CD4-positive, alpha-beta memory T cell (primary cell): ENCODE measurements at regions not wholly inside any gene's neighbourhood (a gene's known extent, or its start where the extent isn't known, plus 50 kb on each side); places are given as distances from the start of the nearest gene placed in this dataset.

Experiments
- CTCF ChIA-PET: fragments of 350-600 bp; sonication (Branson Sonifier 250); formaldehyde crosslinking; loops from one replicate; lab custom pipeline; 2021; ENCODE audit warnings: inconsistent platforms; ENCODE audit not compliant: partially characterized antibody; lab: Charles Lee
- POLR2A ChIA-PET: fragments of 350-600 bp; sonication (Branson Sonifier 250); formaldehyde crosslinking; loops from one replicate; lab custom pipeline; 2021; ENCODE audit not compliant: partially characterized antibody; lab: Charles Lee
- DNase-seq, 5 donors: peaks; one replicate each; pipeline versions ENCODE4 v3.0.0 to v3.0.0-alpha.2; 2020 to 2022; ENCODE audit warnings: mixed read lengths in 1 of 5
- H3K27ac ChIP-seq: one replicate; pipeline ENCODE4 v1.7.0; 2013; ENCODE audit warnings: low read depth, low read length
- H3K27me3 ChIP-seq: 2 replicates; pipeline ENCODE4 v1.7.0; 2013; ENCODE audit warnings: mild to moderate bottlenecking, low read length, moderate library complexity; ENCODE audit not compliant: insufficient read depth
- H3K36me3 ChIP-seq: 2 replicates; pipeline ENCODE4 v1.7.0; 2013; ENCODE audit warnings: mild to moderate bottlenecking, low read length, moderate library complexity; ENCODE audit not compliant: insufficient read depth
- H3K4me1 ChIP-seq: 2 replicates; pipeline ENCODE4 v1.7.0; 2013; ENCODE audit warnings: mild to moderate bottlenecking, low read length, moderate library complexity; ENCODE audit not compliant: insufficient read depth
- H3K4me3 ChIP-seq, 2 donors: one replicate each; pipeline ENCODE4 v1.7.0; 2013; ENCODE audit warnings: low read length in 2 of 2, mild to moderate bottlenecking in 1 of 2
- H3K9me3 ChIP-seq, 2 donors: one replicate each; pipeline ENCODE4 v1.7.0; 2013; ENCODE audit warnings: low read length in 2 of 2, control low read depth in 1 of 2; ENCODE audit not compliant: control insufficient read depth in 1 of 2
- H3K27ac Mint-ChIP-seq, 7 donors: one replicate each; pipeline ENCODE4 v1.8.0; 2020 to 2021; ENCODE audit warnings: mixed read lengths in 7 of 7, mild to moderate bottlenecking in 6 of 7, inconsistent platforms in 3 of 7, moderate library complexity in 3 of 7
- H3K27me3 Mint-ChIP-seq, 2 donors: one replicate each; pipeline ENCODE4 v1.8.0; 2020 to 2021; ENCODE audit warnings: mixed read lengths in 2 of 2
- H3K36me3 Mint-ChIP-seq, 2 donors: one replicate each; pipeline ENCODE4 v1.8.0; 2020 to 2021; ENCODE audit warnings: mixed read lengths in 2 of 2, inconsistent platforms in 1 of 2, mild to moderate bottlenecking in 1 of 2
- H3K4me1 Mint-ChIP-seq, 4 donors: one replicate each; pipeline ENCODE4 v1.8.0; 2020 to 2021; ENCODE audit warnings: mixed read lengths in 4 of 4, mild to moderate bottlenecking in 1 of 4
- H3K4me3 Mint-ChIP-seq, 8 donors: one replicate each; pipeline ENCODE4 v1.8.0; 2020 to 2021; ENCODE audit warnings: mixed read lengths in 8 of 8, mild to moderate bottlenecking in 7 of 8, moderate library complexity in 6 of 8, inconsistent platforms in 3 of 8
- H3K9me3 Mint-ChIP-seq, 8 donors: one replicate each; pipeline ENCODE4 v1.8.0; 2020 to 2021; ENCODE audit warnings: mixed read lengths in 8 of 8, mild to moderate bottlenecking in 5 of 8, inconsistent platforms in 3 of 8, moderate library complexity in 1 of 8
- intact Hi-C: fragments of 100-400 bp; cut with micrococcal nuclease; formaldehyde crosslinking; loops from one replicate; pipeline ENCODE4 v1.15.1; 2023

DNA sequence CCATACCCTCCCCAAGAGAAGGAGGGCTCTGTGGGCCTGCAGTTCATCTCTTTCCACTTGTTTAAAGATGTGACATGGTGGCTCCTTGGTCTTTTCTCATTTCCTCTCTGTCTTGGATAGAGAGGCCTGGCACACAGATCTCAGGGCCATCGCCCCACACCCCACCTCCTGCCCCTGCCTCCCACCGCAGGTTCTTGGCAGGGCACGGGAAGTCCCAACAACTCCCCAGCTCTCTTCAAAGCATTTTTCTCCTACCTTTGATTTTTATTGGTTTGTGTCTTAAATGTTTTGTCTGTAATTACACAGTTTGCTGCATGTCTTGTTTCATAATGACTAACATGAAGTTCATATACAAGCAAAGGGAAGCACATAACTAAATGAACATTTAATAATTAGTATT is 178.5 kb upstream of the MSX2 start:
- H3K4me1 ChIP-seq: no peaks in the 10 kb centered on the region
- POLR2A ChIA-PET: no interaction called here
- Mint-ChIP-seq H3K4me3 (no peak overlapping the region), H3K9me3 (no peaks in the 10 kb centered on the region), H3K27ac (peak overlapping the region in 1 of 7 donors; percentile 19), H3K36me3 (no peaks in the 10 kb centered on the region), H3K27me3 (peaks cover 0 to 1% of the 10 kb centered on the region in 2 donors), H3K4me1 (no peaks in the 10 kb centered on the region)
- H3K27me3 ChIP-seq: no peaks in the 10 kb centered on the region
- no peak for DNase-seq
- no peaks in the 10 kb centered on the region for H3K9me3 ChIP-seq
- H3K27ac ChIP-seq: no peak overlapping the region
- CTCF ChIA-PET: no interaction called here
- no peaks in the 10 kb centered on the region for H3K36me3 ChIP-seq
- intact Hi-C loops: no loop called here
- no peak overlapping the region for H3K4me3 ChIP-seq

DNA sequence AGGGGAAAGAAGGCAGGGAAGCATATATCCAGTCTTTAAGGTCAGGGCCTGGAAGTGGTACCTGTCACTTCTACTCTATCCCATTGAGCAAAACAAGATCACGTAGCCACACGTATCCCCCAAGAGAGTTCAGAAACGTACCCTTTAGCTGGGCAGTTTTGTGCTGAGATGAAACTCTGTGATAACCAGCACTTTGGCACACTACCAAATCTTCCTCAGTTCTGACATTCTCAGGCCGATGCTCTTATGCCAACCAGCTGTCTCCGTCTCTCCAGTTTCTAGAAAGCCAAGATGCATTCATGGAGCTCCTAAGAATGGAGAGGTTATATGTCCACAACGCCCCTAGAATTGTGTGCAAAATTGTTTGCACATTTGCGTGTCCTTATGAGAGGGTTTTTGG is 176.6 kb upstream of the MSX2 start:
- no peaks in the 10 kb centered on the region for H3K4me1 ChIP-seq
- H3K36me3 Mint-ChIP-seq: no peaks in the 10 kb centered on the region
- no peaks in the 10 kb centered on the region for H3K9me3 ChIP-seq
- ChIA-PET POLR2A (no interaction called here), CTCF (no interaction called here)
- no peak for DNase-seq
- intact Hi-C loops: no loop called here
- no peaks in the 10 kb centered on the region for H3K36me3 ChIP-seq
- H3K27ac Mint-ChIP-seq: no peak overlapping the region
- no peak overlapping the region for H3K4me3 ChIP-seq
- no peak overlapping the region for H3K27ac ChIP-seq
- H3K4me3 Mint-ChIP-seq: no peak overlapping the region
- H3K27me3 ChIP-seq: no peaks in the 10 kb centered on the region
- H3K9me3 Mint-ChIP-seq: no peaks in the 10 kb centered on the region
- peaks cover 0 to 1% of the 10 kb centered on the region in 2 donors for H3K27me3 Mint-ChIP-seq
- no peaks in the 10 kb centered on the region for H3K4me1 Mint-ChIP-seq

DNA sequence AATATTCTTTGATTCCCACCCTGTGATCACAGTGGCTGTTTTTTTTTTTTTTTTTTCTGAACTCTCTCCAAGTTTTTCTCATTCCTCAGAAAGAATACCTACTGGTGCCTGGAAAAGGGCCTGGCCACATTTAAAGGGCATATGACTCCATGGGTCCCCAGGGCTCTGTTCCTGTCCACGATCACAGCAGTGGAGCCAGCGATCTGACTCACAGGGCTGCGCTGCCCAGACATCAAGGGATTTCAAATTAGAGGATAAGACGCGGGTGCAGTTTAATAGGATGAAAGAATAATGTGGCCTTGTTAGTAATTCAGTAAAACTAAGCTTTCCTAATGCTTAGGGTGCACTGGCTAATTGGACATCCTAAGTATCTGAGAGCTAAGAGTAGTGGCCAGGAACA is 175.1 kb upstream of the MSX2 start:
- H3K27ac ChIP-seq: no peak overlapping the region
- intact Hi-C loops: no loop called here
- DNase-seq: no peak
- no peaks in the 10 kb centered on the region for H3K36me3 ChIP-seq
- peaks cover 0 to 1% of the 10 kb centered on the region in 2 donors for H3K27me3 Mint-ChIP-seq
- H3K9me3 Mint-ChIP-seq: no peaks in the 10 kb centered on the region
- CTCF ChIA-PET: no interaction called here
- H3K27ac Mint-ChIP-seq: no peak overlapping the region
- no peak overlapping the region for H3K4me3 ChIP-seq
- no peaks in the 10 kb centered on the region for H3K9me3 ChIP-seq
- no peaks in the 10 kb centered on the region for H3K27me3 ChIP-seq
- POLR2A ChIA-PET: no interaction called here
- H3K36me3 Mint-ChIP-seq: no peaks in the 10 kb centered on the region
- no peaks in the 10 kb centered on the region for H3K4me1 Mint-ChIP-seq
- no peak overlapping the region for H3K4me3 Mint-ChIP-seq
- no peaks in the 10 kb centered on the region for H3K4me1 ChIP-seq

DNA sequence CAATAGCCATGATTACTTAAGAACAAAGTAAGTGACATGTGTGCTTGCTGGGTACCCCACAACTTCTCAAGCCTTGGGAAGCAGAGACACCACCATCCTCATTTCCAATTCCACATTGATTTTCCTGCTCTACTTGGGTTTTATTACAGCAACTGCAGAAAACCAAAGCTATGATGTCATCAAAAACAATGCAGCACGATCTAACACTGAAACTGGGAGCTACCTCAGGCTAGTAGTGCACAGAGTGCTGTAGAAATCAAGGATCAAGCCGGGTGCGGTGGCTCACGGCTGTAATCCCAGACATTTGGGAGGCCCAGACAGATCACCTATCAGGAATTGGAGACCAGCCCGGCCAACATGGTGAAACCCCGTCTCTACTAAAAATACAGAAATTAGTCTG is 174.4 kb upstream of the MSX2 start:
- no peaks in the 10 kb centered on the region for H3K4me1 Mint-ChIP-seq
- no peak for DNase-seq
- H3K27me3 Mint-ChIP-seq: peaks cover 0 to 1% of the 10 kb centered on the region in 2 donors

DNA sequence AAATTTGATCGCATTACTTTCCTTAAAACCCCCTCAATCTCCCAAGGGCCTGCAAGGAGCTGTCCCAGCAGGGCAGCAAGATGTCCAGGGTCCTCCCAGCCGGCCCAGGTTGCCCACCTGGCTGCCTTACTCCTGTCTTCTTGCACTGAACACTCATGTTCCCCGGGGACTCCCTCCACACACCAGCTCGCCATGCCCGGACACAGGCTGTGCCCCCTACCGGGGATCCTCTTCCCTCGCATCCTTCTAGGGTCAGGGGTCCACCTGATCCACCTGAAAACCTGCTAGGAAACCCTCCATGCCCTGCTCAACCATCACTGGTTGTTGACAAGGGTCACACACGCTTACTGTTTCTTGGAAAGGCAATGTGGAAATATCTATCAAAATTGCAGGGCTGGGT is 172.0 kb upstream of the MSX2 start:
- Mint-ChIP-seq H3K27me3 (peaks cover 0 to 1% of the 10 kb centered on the region in 2 donors), H3K4me1 (peaks cover 0 to 1% (median 0%) of the 10 kb centered on the region in 4 donors), H3K4me3 (no peak overlapping the region), H3K9me3 (peaks cover 0 to 4% (median 2%) of the 10 kb centered on the region in 8 donors), H3K27ac (no peak overlapping the region), H3K36me3 (no peaks in the 10 kb centered on the region)
- CTCF ChIA-PET: no interaction called here
- no peaks in the 10 kb centered on the region for H3K4me1 ChIP-seq
- POLR2A ChIA-PET: no interaction called here
- intact Hi-C loops: no loop called here
- no peaks in the 10 kb centered on the region for H3K9me3 ChIP-seq
- H3K4me3 ChIP-seq: no peak overlapping the region
- H3K36me3 ChIP-seq: no peaks in the 10 kb centered on the region
- DNase-seq: no peak
- no peaks in the 10 kb centered on the region for H3K27me3 ChIP-seq
- H3K27ac ChIP-seq: no peak overlapping the region

More for the DNA sequence above, 174.4 kb upstream of the MSX2 start:
- Histone ChIP-seq H3K27ac (no peak overlapping the region), H3K4me1 (no peaks in the 10 kb centered on the region), H3K27me3 (no peaks in the 10 kb centered on the region), H3K9me3 (no peaks in the 10 kb centered on the region), H3K4me3 (no peak overlapping the region), H3K36me3 (no peaks in the 10 kb centered on the region)
- H3K9me3 Mint-ChIP-seq: no peaks in the 10 kb centered on the region
- no peak overlapping the region for H3K4me3 Mint-ChIP-seq
- ChIA-PET CTCF (no interaction called here), POLR2A (no interaction called here)
- no peak overlapping the region for H3K27ac Mint-ChIP-seq
- intact Hi-C loops: no loop called here
- H3K36me3 Mint-ChIP-seq: no peaks in the 10 kb centered on the region

DNA sequence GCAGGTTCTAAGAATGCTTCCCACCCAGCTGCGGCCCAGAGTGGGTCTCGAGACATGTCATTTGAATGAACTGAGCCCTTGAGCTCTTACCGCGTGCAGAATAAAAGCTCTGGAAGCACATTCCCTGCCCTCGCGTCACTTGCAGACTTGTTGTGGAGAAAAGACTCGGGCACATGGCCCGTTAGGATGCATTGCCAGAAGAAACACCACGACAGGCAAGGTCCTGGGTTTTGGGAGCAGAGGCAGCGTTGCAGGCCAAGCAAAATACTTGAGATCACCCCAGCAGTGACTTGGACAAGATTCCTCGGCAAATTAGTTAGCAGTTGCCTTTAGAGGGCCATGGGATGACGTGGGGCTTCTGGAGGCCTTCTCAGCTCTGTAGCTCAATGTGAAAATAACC is 170.8 kb upstream of the MSX2 start:
- ChIA-PET CTCF (no interaction called here), POLR2A (no interaction called here)
- Histone ChIP-seq H3K4me3 (no peak overlapping the region), H3K36me3 (no peaks in the 10 kb centered on the region), H3K9me3 (no peaks in the 10 kb centered on the region), H3K4me1 (no peaks in the 10 kb centered on the region), H3K27ac (no peak overlapping the region), H3K27me3 (no peaks in the 10 kb centered on the region)
- peaks cover 0 to 4% (median 2%) of the 10 kb centered on the region in 8 donors for H3K9me3 Mint-ChIP-seq
- peaks cover 0 to 1% (median 0%) of the 10 kb centered on the region in 4 donors for H3K4me1 Mint-ChIP-seq
- DNase-seq: no peak
- H3K36me3 Mint-ChIP-seq: no peaks in the 10 kb centered on the region
- no peak overlapping the region for H3K4me3 Mint-ChIP-seq
- peaks cover 0 to 1% of the 10 kb centered on the region in 2 donors for H3K27me3 Mint-ChIP-seq
- intact Hi-C loops: no loop called here
- no peak overlapping the region for H3K27ac Mint-ChIP-seq

DNA sequence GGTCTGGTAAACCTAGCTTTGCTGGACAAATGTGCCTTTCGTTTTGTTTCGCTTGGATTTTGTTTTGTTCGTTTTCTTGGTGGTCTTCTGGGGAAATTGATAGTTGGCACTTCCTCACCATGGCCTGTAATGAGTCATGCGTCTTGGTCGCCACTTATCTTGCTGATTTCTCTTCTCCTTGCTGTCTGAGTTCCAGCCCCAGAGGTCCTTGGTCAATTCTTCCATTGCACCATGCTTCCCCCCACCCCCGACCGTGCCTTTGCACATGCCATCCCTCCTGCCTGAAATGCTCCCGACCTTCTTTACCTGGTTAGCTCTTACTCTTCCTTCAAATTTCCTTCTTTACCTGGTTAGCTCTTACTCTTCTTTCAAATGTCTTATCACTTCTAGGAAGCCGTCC is 168.7 kb upstream of the MSX2 start:
- H3K4me3 ChIP-seq: no peak overlapping the region
- no peaks in the 10 kb centered on the region for H3K4me1 ChIP-seq
- no peaks in the 10 kb centered on the region for H3K9me3 ChIP-seq
- POLR2A ChIA-PET: no interaction called here
- Mint-ChIP-seq H3K4me1 (peaks cover 0 to 1% (median 0%) of the 10 kb centered on the region in 4 donors), H3K27me3 (no peaks in the 10 kb centered on the region), H3K27ac (no peak overlapping the region), H3K36me3 (no peaks in the 10 kb centered on the region), H3K9me3 (peaks cover 0 to 4% (median 2%) of the 10 kb centered on the region in 8 donors), H3K4me3 (no peak overlapping the region)
- no peak for DNase-seq
- no peaks in the 10 kb centered on the region for H3K36me3 ChIP-seq
- CTCF ChIA-PET: no interaction called here
- H3K27ac ChIP-seq: no peak overlapping the region
- no peaks in the 10 kb centered on the region for H3K27me3 ChIP-seq
- intact Hi-C loops: no loop called here

DNA sequence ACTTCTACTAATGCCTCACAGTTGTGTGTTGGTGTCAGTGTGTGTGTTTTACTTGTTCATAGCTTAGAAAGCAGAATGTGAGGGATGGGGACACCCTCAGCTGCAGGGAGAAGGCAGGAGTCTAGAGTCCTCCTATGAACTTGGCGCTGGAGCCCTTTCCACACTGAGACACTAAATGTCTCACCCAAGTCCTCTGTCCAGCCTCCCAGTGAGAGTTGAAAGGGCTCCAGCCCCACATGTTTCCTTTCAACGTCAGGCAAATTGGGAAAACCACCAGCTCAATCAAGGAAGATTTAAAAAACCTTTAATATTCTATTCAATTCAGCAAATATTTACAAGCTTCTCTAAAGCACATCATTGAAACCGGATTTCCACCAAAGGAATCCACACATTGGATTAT is 167.6 kb upstream of the MSX2 start:
- POLR2A ChIA-PET: no interaction called here
- Histone ChIP-seq H3K27ac (no peak overlapping the region), H3K9me3 (no peaks in the 10 kb centered on the region)

More for the DNA sequence above, 167.6 kb upstream of the MSX2 start:
- Mint-ChIP-seq H3K4me1 (peaks cover 0 to 1% (median 0%) of the 10 kb centered on the region in 4 donors), H3K36me3 (no peaks in the 10 kb centered on the region), H3K27me3 (no peaks in the 10 kb centered on the region), H3K4me3 (no peak overlapping the region), H3K27ac (no peak overlapping the region), H3K9me3 (peaks cover 0 to 6% (median 3%) of the 10 kb centered on the region in 8 donors)
- no peaks in the 10 kb centered on the region for H3K27me3 ChIP-seq
- CTCF ChIA-PET: no interaction called here
- no peaks in the 10 kb centered on the region for H3K36me3 ChIP-seq
- intact Hi-C loops: no loop called here
- no peaks in the 10 kb centered on the region for H3K4me1 ChIP-seq
- H3K4me3 ChIP-seq: no peak overlapping the region
- no peak for DNase-seq
